AG09319 (cell line): ENCODE measurements at regions not wholly inside any gene's neighbourhood (a gene's known extent, or its start where the extent isn't known, plus 50 kb on each side); places are given as distances from the start of the nearest gene placed in this dataset.
A peak's percentile ranks its signal among the peaks of the same experiment; 100 is the strongest.

Source experiments
- DNase-seq: peaks from one replicate; pipeline ENCODE4 v3.0.0-alpha.2; 2010; ENCODE audit warnings: low read depth; ENCODE audit errors: extremely low read depth
- TF ChIP-seq, protein P1 (sequence below): IDR thresholded peaks from 2 replicates; pipeline ENCODE4 v1.5.1; 2011; ENCODE audit warnings: low read depth, mild to moderate bottlenecking, inconsistent platforms, low read length, moderate library complexity

DNA sequence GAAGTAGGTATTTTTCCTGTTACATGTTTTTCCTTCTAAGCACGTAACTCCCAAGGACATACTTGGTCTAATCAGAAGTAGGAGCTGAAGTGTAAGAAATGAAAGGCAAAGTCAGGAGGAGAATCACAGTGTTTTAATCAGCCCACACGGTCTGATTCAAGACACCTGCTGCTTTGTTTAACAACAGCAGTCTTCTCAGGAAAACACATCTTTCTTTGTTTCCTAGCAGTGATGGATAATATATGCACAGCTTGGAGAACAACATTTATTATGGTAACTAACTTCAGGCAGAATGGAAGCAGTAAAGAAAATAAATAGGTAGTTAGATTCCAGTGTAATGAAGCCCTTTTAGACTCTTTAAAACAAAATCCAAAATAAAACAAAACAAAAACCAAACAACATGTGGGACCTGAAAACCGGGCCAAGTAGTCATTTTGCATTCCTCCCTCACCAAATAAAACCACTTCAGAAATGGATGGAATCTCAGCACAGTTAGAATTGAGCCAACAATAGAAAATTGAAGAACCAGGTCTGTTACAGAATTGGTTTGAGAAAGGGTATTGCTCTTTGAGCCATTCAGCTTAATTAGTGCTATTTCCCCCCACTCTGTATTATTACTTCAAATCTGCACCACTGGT, 61.1 kb upstream of the UGP2 start:
- TF ChIP-seq, protein P1, sequence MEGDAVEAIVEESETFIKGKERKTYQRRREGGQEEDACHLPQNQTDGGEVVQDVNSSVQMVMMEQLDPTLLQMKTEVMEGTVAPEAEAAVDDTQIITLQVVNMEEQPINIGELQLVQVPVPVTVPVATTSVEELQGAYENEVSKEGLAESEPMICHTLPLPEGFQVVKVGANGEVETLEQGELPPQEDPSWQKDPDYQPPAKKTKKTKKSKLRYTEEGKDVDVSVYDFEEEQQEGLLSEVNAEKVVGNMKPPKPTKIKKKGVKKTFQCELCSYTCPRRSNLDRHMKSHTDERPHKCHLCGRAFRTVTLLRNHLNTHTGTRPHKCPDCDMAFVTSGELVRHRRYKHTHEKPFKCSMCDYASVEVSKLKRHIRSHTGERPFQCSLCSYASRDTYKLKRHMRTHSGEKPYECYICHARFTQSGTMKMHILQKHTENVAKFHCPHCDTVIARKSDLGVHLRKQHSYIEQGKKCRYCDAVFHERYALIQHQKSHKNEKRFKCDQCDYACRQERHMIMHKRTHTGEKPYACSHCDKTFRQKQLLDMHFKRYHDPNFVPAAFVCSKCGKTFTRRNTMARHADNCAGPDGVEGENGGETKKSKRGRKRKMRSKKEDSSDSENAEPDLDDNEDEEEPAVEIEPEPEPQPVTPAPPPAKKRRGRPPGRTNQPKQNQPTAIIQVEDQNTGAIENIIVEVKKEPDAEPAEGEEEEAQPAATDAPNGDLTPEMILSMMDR = no peak
- DNase-seq = no peak

DNA sequence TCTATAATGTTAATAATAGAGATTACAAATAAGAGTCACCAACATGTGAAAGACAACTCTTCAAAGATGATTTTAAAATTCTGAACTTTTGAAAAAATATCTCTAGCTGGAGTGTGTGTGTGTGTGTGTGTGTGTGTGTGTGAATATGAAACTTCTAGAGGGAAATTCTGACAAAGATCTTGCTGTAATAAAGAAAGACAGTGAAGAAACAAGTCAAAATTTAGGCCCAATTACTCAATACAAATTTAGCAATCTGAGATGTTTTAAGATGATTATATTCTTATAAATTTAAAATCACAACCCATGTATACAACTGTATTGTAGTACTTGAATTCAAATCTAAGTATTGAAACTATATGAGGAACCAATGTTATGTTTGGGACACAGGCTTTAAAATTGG, 57.2 kb upstream of the UGP2 start:
- no peak for DNase-seq
- TF ChIP-seq, protein P1 = no peak

DNA sequence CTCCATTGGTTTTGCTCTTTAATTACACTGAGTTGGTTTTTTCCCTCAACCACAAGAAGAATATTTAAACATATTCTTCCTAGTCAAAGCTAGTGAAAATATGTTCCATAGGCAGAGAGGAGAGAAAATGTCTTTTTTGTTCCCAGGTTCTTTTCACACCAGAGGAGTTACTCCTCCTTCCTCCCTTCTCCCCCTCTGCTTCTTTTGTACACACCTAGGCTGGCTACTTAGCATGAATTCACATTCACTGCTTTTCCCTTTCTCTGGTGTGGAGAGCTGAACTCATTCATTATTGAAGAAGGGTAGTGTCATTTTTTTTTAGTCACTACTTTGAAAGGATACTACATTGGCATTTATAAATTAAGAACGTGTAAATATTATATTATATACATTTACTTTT, 56.6 kb upstream of the UGP2 start:
- TF ChIP-seq, protein P1 = no peak
- no peak for DNase-seq

DNA sequence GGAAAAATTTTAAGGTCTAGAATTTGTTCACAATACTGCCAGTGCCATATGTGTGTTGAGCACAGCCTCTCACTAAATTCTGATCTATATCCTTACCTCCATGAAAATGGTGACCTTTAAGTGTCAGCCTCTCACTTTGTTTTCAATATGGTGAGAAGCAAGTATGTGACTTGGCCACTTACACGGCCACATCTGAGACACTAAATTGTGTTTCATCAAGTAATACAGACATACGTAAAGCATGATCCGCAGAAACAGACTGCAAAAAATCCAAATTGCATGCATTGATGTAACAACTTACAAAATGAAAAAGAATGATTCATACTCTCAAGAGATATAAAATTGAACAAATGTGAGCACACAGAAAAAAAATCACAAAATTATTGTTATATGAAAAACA, 55.2 kb upstream of the UGP2 start:
- DNase-seq = no peak
- TF ChIP-seq, protein P1 = no peak

DNA sequence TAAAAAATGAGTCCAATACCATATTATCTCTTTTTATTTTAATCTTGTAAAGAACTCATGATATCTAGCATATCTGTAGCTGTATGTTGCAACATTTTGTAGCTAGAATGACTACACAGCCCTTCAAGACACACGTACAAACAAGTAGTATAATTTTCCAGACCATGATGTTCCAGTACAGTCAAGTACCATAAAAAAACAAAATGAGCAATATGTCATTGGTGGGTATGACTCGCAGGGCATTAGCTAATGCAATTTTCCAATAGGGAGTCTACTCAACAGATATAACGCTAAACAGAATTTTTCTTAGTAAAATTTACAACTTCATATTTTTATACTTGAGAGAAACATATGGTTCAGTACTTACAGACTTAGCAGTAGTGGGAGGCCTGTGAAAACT, 53.6 kb upstream of the UGP2 start:
- TF ChIP-seq, protein P1 = no peak
- no peak for DNase-seq

DNA sequence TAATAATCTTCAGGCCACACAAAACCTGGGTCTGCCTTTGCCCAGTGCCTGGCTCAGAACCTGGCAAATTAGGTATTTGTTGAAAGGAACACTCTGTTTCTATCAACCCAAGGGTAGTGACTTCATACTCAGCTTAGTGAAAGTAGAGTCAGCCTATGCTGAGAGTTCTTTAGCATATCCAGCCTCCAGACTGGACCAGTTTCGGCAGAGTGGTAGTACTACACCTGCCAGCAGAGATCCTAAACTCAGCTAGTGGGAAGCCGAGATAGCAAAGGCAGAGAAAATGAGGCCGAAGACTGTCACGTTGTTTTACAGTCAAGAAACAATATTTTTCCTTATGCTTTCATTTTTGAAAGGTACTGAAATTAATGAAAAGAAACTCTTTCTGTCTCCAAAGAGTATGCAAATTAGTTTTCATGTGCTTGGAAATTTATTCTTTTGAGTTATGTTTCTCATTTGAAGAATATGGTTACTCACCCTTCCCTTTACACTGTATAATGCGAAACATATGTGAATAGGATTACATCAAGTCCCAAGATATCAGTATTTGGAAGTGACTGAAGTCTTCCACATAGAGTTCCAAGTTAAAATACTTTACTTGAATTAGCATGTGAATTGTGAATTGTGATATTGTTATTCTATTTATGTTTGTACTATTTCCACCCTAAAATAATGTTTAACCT, 52.2 kb upstream of the UGP2 start:
- TF ChIP-seq, protein P1 = no peak
- peak; percentile 37 for DNase-seq

DNA sequence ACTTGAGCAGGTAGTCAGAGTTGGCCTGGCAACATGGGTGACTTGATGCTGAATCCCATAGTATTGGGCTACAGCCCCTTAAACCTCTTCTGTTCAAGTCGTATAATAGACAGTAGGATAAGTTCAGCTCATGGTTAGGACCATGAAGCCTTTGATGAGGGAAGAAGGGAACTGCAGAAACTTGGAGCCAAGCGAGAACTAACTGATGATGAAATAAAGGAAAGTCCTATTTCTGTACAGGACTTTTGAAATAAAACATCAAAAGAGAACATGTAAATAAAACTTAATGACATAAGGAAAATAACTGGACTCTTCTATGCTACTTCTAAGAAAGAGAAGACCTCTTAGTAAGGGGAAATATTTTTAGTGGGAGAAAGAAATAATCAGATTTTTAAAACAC, 51.2 kb upstream of the UGP2 start:
- DNase-seq = no peak

More for the DNA sequence above, 51.2 kb upstream of the UGP2 start:
- TF ChIP-seq, protein P1 = no peak
